Adrenal gland (tissue), 5 donors: ENCODE measurements at regions not wholly inside any gene's neighbourhood (a gene's known extent, or its start where the extent isn't known, plus 50 kb on each side); places are given as distances from the start of the nearest gene placed in this dataset.
"Not testable (repeated sequence)": the region's sequence is repeated elsewhere in the genome, so short reads cannot be mapped to it uniquely, and the experiment has no call there.

ENCODE experiments used
- POLR2A ChIP-seq, 2 donors: fragments of 450-650 bp; IDR thresholded peaks; one replicate each; pipeline ENCODE4 v1.6.1; 2017; ENCODE audit warnings: antibody characterized with exemption in 2 of 2, mild to moderate bottlenecking in 2 of 2, moderate library complexity in 1 of 2
- TF ChIP-seq, protein P1 (sequence below), 6 experiments: fragments of 450-650 bp in 4 of 6; fragments of 200-600 bp in 2 of 6; sonication (generic) in 1 of 6; IDR thresholded peaks; 1 replicate in 5 of 6; 2 replicates in 1 of 6; pipeline versions ENCODE4 v1.5.1 to v1.8.0; 2016 to 2021; ENCODE audit warnings: antibody characterized with exemption in 6 of 6, mild to moderate bottlenecking in 2 of 6, moderate library complexity in 1 of 6
- donor health status: DM: no; HTN: no; CAD: no.

DNA sequence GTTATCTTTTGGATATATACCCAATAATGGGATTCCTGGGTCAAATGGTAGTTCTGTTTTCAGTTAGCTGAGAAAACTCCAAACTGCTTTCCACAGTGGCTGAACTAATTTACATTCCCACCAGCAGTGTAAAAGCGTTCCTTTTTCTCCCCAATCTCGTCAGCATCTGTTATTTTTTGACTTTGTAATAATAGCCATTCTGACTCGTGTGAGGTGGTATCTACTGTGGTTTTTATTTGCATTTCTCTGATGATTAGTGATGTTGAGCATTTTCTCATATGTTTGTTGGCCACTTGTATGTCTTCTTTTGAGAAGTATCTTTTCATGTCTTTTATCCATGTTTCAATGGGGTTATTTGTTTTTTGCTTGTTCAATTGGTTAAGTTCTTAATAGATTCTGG lies 82.1 kb upstream of the ABCA1 start:
- TF ChIP-seq, protein P1, sequence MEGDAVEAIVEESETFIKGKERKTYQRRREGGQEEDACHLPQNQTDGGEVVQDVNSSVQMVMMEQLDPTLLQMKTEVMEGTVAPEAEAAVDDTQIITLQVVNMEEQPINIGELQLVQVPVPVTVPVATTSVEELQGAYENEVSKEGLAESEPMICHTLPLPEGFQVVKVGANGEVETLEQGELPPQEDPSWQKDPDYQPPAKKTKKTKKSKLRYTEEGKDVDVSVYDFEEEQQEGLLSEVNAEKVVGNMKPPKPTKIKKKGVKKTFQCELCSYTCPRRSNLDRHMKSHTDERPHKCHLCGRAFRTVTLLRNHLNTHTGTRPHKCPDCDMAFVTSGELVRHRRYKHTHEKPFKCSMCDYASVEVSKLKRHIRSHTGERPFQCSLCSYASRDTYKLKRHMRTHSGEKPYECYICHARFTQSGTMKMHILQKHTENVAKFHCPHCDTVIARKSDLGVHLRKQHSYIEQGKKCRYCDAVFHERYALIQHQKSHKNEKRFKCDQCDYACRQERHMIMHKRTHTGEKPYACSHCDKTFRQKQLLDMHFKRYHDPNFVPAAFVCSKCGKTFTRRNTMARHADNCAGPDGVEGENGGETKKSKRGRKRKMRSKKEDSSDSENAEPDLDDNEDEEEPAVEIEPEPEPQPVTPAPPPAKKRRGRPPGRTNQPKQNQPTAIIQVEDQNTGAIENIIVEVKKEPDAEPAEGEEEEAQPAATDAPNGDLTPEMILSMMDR (IDR thresholded peaks at IDR 0.05) = not testable (repeated sequence)
- not testable (repeated sequence) for TF ChIP-seq POLR2A (IDR thresholded peaks at IDR 0.05)
